ENCODE measurements at regions not wholly inside any gene's neighbourhood (a gene's known extent, or its start where the extent isn't known, plus 50 kb on each side); places are given as distances from the start of the nearest gene placed in this dataset.
"Not testable (repeated sequence)": the region's sequence is repeated elsewhere in the genome, so short reads cannot be mapped to it uniquely, and the experiment has no call there.

- no peak for TF ChIP-seq CTCF (IDR thresholded peaks at IDR 0.05; ENCODE audit: insufficient read depth, low read length)
- DNase-seq (ENCODE audit: low read depth), result no peak
- no peak overlapping the region for H3K4me3 ChIP-seq (ENCODE audit: low read depth, low read length)
These were observed 290.1 kb upstream of the COBL start for GRCh38 chr7:51606601-51607154.

GRCh38 chr7:51602376-51602775, 285.8 kb upstream of the COBL start:
- H3K4me3 ChIP-seq (ENCODE audit: low read depth, low read length), result no peak overlapping the region
- no peak for DNase-seq (ENCODE audit: low read depth)
- TF ChIP-seq CTCF (IDR thresholded peaks at IDR 0.05; ENCODE audit: insufficient read depth, low read length), result no peak

GRCh38 chr7:51601461-51601860, 284.9 kb upstream of the COBL start:
- no peak for DNase-seq (ENCODE audit: low read depth)
- H3K4me3 ChIP-seq (ENCODE audit: low read depth, low read length), result no peak overlapping the region
- no peak for TF ChIP-seq CTCF (IDR thresholded peaks at IDR 0.05; ENCODE audit: insufficient read depth, low read length)

GRCh38 chr7:51599935-51600334, 283.3 kb upstream of the COBL start:
- DNase-seq (ENCODE audit: low read depth); H3K4me3 ChIP-seq (ENCODE audit: low read depth, low read length): not testable (repeated sequence)

- no peak for TF ChIP-seq CTCF (IDR thresholded peaks at IDR 0.05; ENCODE audit: insufficient read depth, low read length)
These were observed 277.0 kb upstream of the COBL start for GRCh38 chr7:51593628-51594027.

GRCh38 chr7:51592842-51593599, 276.4 kb upstream of the COBL start:
- TF ChIP-seq CTCF (IDR thresholded peaks at IDR 0.05; ENCODE audit: insufficient read depth, low read length), result no peak
- DNase-seq (ENCODE audit: low read depth), result no peak
- H3K4me3 ChIP-seq (ENCODE audit: low read depth, low read length), result no peak overlapping the region

More at GRCh38 chr7:51593628-51594027, 277.0 kb upstream of the COBL start:
- no peak for DNase-seq (ENCODE audit: low read depth)
- H3K4me3 ChIP-seq (ENCODE audit: low read depth, low read length), result no peak overlapping the region

GRCh38 chr7:51591223-51591622, 274.6 kb upstream of the COBL start:
- H3K4me3 ChIP-seq (ENCODE audit: low read depth, low read length), result no peak overlapping the region
- no peak for DNase-seq (ENCODE audit: low read depth)
- TF ChIP-seq CTCF (IDR thresholded peaks at IDR 0.05; ENCODE audit: insufficient read depth, low read length), result no peak

Data from fibroblast of the aortic adventitia (primary cell).